Endothelial cell of umbilical vein (primary cell): ENCODE measurements at regions not wholly inside any gene's neighbourhood (a gene's known extent, or its start where the extent isn't known, plus 50 kb on each side); places are given as distances from the start of the nearest gene placed in this dataset.

ENCODE experiments used
- EZH2 ChIP-seq: IDR thresholded peaks from 2 replicates; pipeline ENCODE4 v1.6.1; 2012; ENCODE audit warnings: borderline replicate concordance, low read depth, mild to moderate bottlenecking, moderate library complexity, low read length, inconsistent platforms; ENCODE audit not compliant: severe bottlenecking
- POLR2A ChIP-seq: IDR thresholded peaks from 2 replicates; pipeline ENCODE4 v1.6.1; 2012; ENCODE audit warnings: low read depth, mild to moderate bottlenecking, control low read depth, low read length
- POLR2AphosphoS5 ChIP-seq: IDR thresholded peaks from 2 replicates; pipeline ENCODE4 v1.6.1; 2012; ENCODE audit warnings: low read depth, mild to moderate bottlenecking, control low read depth, low read length, moderate library complexity; ENCODE audit not compliant: insufficient read depth
- TF ChIP-seq, protein P1 (sequence below), 2 donors: IDR thresholded peaks; 1 replicate in 1 of 2; 2 replicates in 1 of 2; pipeline ENCODE4 v1.5.1; 2011; ENCODE audit warnings: low read length in 2 of 2, mild to moderate bottlenecking in 2 of 2, moderate library complexity in 2 of 2, control low read depth in 1 of 2, inconsistent platforms in 1 of 2, low read depth in 1 of 2; ENCODE audit not compliant: insufficient read depth in 1 of 2; ENCODE audit errors: extremely low read depth in 1 of 2

DNA sequence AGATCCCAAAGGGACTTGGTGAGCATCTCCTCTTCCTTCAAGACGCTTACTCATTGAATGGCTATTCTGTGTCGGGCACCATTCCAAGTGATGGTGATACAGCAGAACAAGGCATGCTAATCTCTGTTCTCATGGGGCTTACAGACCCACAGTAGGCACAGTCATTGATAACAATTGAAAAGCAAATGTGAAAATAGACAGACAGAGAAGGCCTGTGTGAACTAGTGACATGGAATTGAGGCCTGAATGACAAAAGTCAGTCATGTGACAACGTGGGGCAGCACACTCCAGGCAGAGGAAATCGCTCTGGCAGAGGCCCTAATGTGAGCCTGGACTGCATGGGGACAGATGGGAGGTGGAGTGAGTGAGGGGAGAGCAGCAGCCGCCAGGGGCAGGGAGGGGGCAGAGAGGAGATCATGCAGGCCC is 70.7 kb upstream of the CPLX2 start:
- TF ChIP-seq EZH2 (no peak), POLR2A (no peak), POLR2AphosphoS5 (no peak)
- TF ChIP-seq, protein P1, sequence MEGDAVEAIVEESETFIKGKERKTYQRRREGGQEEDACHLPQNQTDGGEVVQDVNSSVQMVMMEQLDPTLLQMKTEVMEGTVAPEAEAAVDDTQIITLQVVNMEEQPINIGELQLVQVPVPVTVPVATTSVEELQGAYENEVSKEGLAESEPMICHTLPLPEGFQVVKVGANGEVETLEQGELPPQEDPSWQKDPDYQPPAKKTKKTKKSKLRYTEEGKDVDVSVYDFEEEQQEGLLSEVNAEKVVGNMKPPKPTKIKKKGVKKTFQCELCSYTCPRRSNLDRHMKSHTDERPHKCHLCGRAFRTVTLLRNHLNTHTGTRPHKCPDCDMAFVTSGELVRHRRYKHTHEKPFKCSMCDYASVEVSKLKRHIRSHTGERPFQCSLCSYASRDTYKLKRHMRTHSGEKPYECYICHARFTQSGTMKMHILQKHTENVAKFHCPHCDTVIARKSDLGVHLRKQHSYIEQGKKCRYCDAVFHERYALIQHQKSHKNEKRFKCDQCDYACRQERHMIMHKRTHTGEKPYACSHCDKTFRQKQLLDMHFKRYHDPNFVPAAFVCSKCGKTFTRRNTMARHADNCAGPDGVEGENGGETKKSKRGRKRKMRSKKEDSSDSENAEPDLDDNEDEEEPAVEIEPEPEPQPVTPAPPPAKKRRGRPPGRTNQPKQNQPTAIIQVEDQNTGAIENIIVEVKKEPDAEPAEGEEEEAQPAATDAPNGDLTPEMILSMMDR (IDR thresholded peaks at IDR 0.05; ENCODE audit: extremely low read depth in 1 of 2, insufficient read depth in 1 of 2, low read depth in 1 of 2, low read length in 2 of 2) = no peak
